PFSK-1 (cell line): ENCODE measurements at regions not wholly inside any gene's neighbourhood (a gene's known extent, or its start where the extent isn't known, plus 50 kb on each side); places are given as distances from the start of the nearest gene placed in this dataset.

Experiments used
- FOXP2 ChIP-seq: optimal IDR thresholded peaks from 2 replicates; pipeline ENCODE3; 2011; ENCODE audit warnings: borderline replicate concordance, control low read depth, inconsistent platforms; ENCODE audit not compliant: insufficient read depth; ENCODE audit errors: extremely low read length, extremely low read depth
- POLR2AphosphoS5 ChIP-seq: IDR thresholded peaks from 2 replicates; pipeline ENCODE4 v1.6.1; 2012; ENCODE audit warnings: low read depth, mild to moderate bottlenecking, control low read depth, low read length, moderate library complexity
- REST ChIP-seq, 2 experiments: IDR thresholded peaks; 2 replicates each; pipeline versions ENCODE4 v1.6.1 to v1.8.0; 2011 to 2012; ENCODE audit warnings: low read depth in 2 of 2, low read length in 2 of 2, control low read depth in 1 of 2, inconsistent platforms in 1 of 2, mild to moderate bottlenecking in 1 of 2, moderate library complexity in 1 of 2; ENCODE audit not compliant: insufficient read depth in 1 of 2
- TAF1 ChIP-seq: IDR thresholded peaks from 2 replicates; pipeline ENCODE4 v1.6.1; 2012; ENCODE audit warnings: low read length, control low read depth, borderline replicate concordance; ENCODE audit not compliant: insufficient read depth

GRCh38 chr10:29882766-29883165, 176.6 kb downstream of the JCAD start:
- TF ChIP-seq TAF1 (no peak), FOXP2 (no peak), REST (IDR thresholded peaks at IDR 0.05; ENCODE audit: insufficient read depth in 1 of 2, low read depth in 2 of 2, low read length in 2 of 2) (no peak), POLR2AphosphoS5 (no peak)
